ENCODE measurements at regions not wholly inside any gene's neighbourhood (a gene's known extent, or its start where the extent isn't known, plus 50 kb on each side); places are given as distances from the start of the nearest gene placed in this dataset.

GRCh38 chr12:67854351-67854750 lies 134.9 kb upstream of the IFNG-AS1 start:
- BruUV-seq (replicated peaks): no TSS peak
- Histone ChIP-seq H3K36me3 (ENCODE audit: control insufficient read depth, insufficient read depth, low read length) (no peaks in the 10 kb centered on the region), H3K4me1 (ENCODE audit: control insufficient read depth, insufficient read depth, low read length) (no peaks in the 10 kb centered on the region), H3K9me3 (ENCODE audit: control insufficient read depth, insufficient read depth, low read depth, low read length) (no peaks in the 10 kb centered on the region), H3K27me3 (ENCODE audit: control insufficient read depth, insufficient read depth, low read length) (no peaks in the 10 kb centered on the region), H3K4me3 (ENCODE audit: low read depth in 2 of 2, low read length in 2 of 2) (no peak overlapping the region), H3K27ac (ENCODE audit: low read length) (no peak overlapping the region)
- POLR2A ChIA-PET: no interaction called here
- in situ Hi-C loops (cut with HindIII; ENCODE audit: low pct_unique_long_range_greater_than_20kb, low sequenced_read_pairs) (no loop called here), intact Hi-C loops (cut with micrococcal nuclease; ENCODE audit: unreplicated experiment) (no loop called here)
- TF ChIP-seq TCF7L2 (IDR thresholded peaks at IDR 0.05; ENCODE audit: low read depth, low read length) (no peak), POLR2AphosphoS5 (IDR thresholded peaks at IDR 0.05; ENCODE audit: low read depth, low read length) (no peak), SIN3A (IDR thresholded peaks at IDR 0.05; ENCODE audit: borderline replicate concordance, insufficient read depth, low read depth, low read length) (no peak)
- TF ChIP-seq, protein P1, sequence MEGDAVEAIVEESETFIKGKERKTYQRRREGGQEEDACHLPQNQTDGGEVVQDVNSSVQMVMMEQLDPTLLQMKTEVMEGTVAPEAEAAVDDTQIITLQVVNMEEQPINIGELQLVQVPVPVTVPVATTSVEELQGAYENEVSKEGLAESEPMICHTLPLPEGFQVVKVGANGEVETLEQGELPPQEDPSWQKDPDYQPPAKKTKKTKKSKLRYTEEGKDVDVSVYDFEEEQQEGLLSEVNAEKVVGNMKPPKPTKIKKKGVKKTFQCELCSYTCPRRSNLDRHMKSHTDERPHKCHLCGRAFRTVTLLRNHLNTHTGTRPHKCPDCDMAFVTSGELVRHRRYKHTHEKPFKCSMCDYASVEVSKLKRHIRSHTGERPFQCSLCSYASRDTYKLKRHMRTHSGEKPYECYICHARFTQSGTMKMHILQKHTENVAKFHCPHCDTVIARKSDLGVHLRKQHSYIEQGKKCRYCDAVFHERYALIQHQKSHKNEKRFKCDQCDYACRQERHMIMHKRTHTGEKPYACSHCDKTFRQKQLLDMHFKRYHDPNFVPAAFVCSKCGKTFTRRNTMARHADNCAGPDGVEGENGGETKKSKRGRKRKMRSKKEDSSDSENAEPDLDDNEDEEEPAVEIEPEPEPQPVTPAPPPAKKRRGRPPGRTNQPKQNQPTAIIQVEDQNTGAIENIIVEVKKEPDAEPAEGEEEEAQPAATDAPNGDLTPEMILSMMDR (IDR thresholded peaks at IDR 0.05): no peak
- TF ChIP-seq, protein P2, sequence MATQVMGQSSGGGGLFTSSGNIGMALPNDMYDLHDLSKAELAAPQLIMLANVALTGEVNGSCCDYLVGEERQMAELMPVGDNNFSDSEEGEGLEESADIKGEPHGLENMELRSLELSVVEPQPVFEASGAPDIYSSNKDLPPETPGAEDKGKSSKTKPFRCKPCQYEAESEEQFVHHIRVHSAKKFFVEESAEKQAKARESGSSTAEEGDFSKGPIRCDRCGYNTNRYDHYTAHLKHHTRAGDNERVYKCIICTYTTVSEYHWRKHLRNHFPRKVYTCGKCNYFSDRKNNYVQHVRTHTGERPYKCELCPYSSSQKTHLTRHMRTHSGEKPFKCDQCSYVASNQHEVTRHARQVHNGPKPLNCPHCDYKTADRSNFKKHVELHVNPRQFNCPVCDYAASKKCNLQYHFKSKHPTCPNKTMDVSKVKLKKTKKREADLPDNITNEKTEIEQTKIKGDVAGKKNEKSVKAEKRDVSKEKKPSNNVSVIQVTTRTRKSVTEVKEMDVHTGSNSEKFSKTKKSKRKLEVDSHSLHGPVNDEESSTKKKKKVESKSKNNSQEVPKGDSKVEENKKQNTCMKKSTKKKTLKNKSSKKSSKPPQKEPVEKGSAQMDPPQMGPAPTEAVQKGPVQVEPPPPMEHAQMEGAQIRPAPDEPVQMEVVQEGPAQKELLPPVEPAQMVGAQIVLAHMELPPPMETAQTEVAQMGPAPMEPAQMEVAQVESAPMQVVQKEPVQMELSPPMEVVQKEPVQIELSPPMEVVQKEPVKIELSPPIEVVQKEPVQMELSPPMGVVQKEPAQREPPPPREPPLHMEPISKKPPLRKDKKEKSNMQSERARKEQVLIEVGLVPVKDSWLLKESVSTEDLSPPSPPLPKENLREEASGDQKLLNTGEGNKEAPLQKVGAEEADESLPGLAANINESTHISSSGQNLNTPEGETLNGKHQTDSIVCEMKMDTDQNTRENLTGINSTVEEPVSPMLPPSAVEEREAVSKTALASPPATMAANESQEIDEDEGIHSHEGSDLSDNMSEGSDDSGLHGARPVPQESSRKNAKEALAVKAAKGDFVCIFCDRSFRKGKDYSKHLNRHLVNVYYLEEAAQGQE (IDR thresholded peaks at IDR 0.05; ENCODE audit: insufficient read depth in 1 of 2, low read depth in 2 of 2, low read length in 1 of 2): no peak
- CTCF ChIA-PET: no interaction called here
- DNase-seq (ENCODE audit: low read depth, low spot score) (no peak), ATAC-seq (no peak)

DNA sequence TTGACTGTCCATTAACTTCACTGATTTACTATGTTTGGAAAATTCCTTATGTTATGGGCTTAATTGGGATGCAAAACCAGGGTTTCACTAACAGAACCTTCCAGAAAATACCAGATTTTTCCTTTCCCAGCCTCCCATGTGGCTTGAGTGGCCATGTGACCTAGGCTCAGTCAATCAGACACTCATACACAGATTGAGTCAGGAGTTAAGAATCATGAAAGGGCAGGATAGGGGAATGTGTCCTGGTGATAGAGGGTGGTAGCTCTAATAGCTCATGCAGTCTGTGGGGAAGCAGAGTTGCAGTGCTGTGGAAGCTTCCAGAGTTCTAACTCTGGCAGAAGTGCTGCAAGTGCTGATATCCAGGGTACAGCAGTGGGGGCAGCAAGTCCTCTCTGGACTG lies 134.1 kb upstream of the IFNG-AS1 start:
- no TSS peak for BruUV-seq (replicated peaks)
- DNase-seq (ENCODE audit: low read depth, low spot score) (no peak), ATAC-seq (no peak)
- in situ Hi-C loops (cut with HindIII; ENCODE audit: low pct_unique_long_range_greater_than_20kb, low sequenced_read_pairs) (no loop called here), intact Hi-C loops (cut with micrococcal nuclease; ENCODE audit: unreplicated experiment) (no loop called here)
- Histone ChIP-seq H3K4me3 (ENCODE audit: low read depth in 2 of 2, low read length in 2 of 2) (no peak overlapping the region), H3K36me3 (ENCODE audit: control insufficient read depth, insufficient read depth, low read length) (no peaks in the 10 kb centered on the region), H3K27ac (ENCODE audit: low read length) (no peak overlapping the region), H3K4me1 (ENCODE audit: control insufficient read depth, insufficient read depth, low read length) (no peaks in the 10 kb centered on the region), H3K27me3 (ENCODE audit: control insufficient read depth, insufficient read depth, low read length) (no peaks in the 10 kb centered on the region), H3K9me3 (ENCODE audit: control insufficient read depth, insufficient read depth, low read depth, low read length) (no peaks in the 10 kb centered on the region)
- ChIA-PET POLR2A (no interaction called here), CTCF (no interaction called here)
- TF ChIP-seq, protein P1 (IDR thresholded peaks at IDR 0.05): no peak
- no peak for TF ChIP-seq SIN3A (IDR thresholded peaks at IDR 0.05; ENCODE audit: borderline replicate concordance, insufficient read depth, low read depth, low read length)
- TF ChIP-seq POLR2AphosphoS5 (IDR thresholded peaks at IDR 0.05; ENCODE audit: low read depth, low read length): no peak
- TF ChIP-seq, protein P2 (IDR thresholded peaks at IDR 0.05; ENCODE audit: insufficient read depth in 1 of 2, low read depth in 2 of 2, low read length in 1 of 2): no peak
- no peak for TF ChIP-seq TCF7L2 (IDR thresholded peaks at IDR 0.05; ENCODE audit: low read depth, low read length)
